HG02885 (cell line): ENCODE measurements at regions not wholly inside any gene's neighbourhood (a gene's known extent, or its start where the extent isn't known, plus 50 kb on each side); places are given as distances from the start of the nearest gene placed in this dataset.
A peak's percentile ranks its signal among the peaks of the same experiment; 100 is the strongest.

Source experiments
- ATAC-seq: cut with Tn5 transposase; IDR thresholded peaks from one replicate; pipeline ENCODE4 v1.9.1; 2021; ENCODE audit warnings: mild to moderate bottlenecking; ENCODE audit not compliant: unreplicated experiment, poor library complexity

GRCh38 chr10:60728056-60728455 lies 50.2 kb upstream of the CDK1 start:
- no peak for ATAC-seq

GRCh38 chr10:60726257-60726656 lies 52.0 kb upstream of the CDK1 start:
- no peak for ATAC-seq

- no peak for ATAC-seq
These were observed 55.7 kb upstream of the CDK1 start for GRCh38 chr10:60722623-60723022.

GRCh38 chr10:60719721-60720120 lies 58.6 kb upstream of the CDK1 start:
- ATAC-seq = no peak

- no peak for ATAC-seq
These were observed 59.4 kb upstream of the CDK1 start for GRCh38 chr10:60718886-60719285.

GRCh38 chr10:60717852-60718251 lies 60.4 kb upstream of the CDK1 start:
- ATAC-seq = peak; percentile 78

GRCh38 chr10:60714233-60714632 lies 64.0 kb upstream of the CDK1 start:
- peak; percentile 64 for ATAC-seq

- ATAC-seq = no peak
These were observed 66.8 kb upstream of the CDK1 start for GRCh38 chr10:60711496-60711895.

GRCh38 chr10:60710041-60710440 lies 68.2 kb upstream of the CDK1 start:
- no peak for ATAC-seq

GRCh38 chr10:60708666-60709065 lies 69.6 kb upstream of the CDK1 start:
- no peak for ATAC-seq

GRCh38 chr10:60707841-60708240 lies 70.4 kb upstream of the CDK1 start:
- ATAC-seq = no peak

GRCh38 chr10:60706146-60706545 lies 72.1 kb upstream of the CDK1 start:
- no peak for ATAC-seq

- no peak for ATAC-seq
These were observed 72.9 kb upstream of the CDK1 start for GRCh38 chr10:60705376-60705775.

GRCh38 chr10:60704471-60704870 lies 73.8 kb upstream of the CDK1 start:
- no peak for ATAC-seq

- no peak for ATAC-seq
These were observed 74.8 kb upstream of the CDK1 start for GRCh38 chr10:60703266-60704041.

- no peak for ATAC-seq
These were observed 90.6 kb upstream of the CDK1 start for GRCh38 chr10:60687679-60688078.

- ATAC-seq = no peak
These were observed 94.2 kb upstream of the CDK1 start for GRCh38 chr10:60684091-60684490.

- ATAC-seq = no peak
These were observed 97.2 kb upstream of the CDK1 start for GRCh38 chr10:60681103-60681502.

- no peak for ATAC-seq
These were observed 98.8 kb upstream of the CDK1 start for GRCh38 chr10:60679388-60679990.

GRCh38 chr10:60678978-60679377 lies 99.3 kb upstream of the CDK1 start:
- ATAC-seq = no peak

- no peak for ATAC-seq
These were observed 100.6 kb upstream of the CDK1 start for GRCh38 chr10:60677531-60678129.

GRCh38 chr10:60675236-60675635 lies 103.0 kb upstream of the CDK1 start:
- no peak for ATAC-seq
